H1 (cell line): ENCODE measurements at regions not wholly inside any gene's neighbourhood (a gene's known extent, or its start where the extent isn't known, plus 50 kb on each side); places are given as distances from the start of the nearest gene placed in this dataset.

ENCODE experiments used
- CTCF ChIA-PET: fragments of 300-600 bp; sonication (Branson Sonifier 250); formaldehyde crosslinking; loops from one replicate; lab custom pipeline; 2021; ENCODE audit not compliant: partially characterized antibody; lab: Charles Lee
- POLR2A ChIA-PET: fragments of 300-600 bp; sonication (Branson Sonifier 250); formaldehyde crosslinking; loops from one replicate; lab custom pipeline; 2021; ENCODE audit warnings: inconsistent platforms; ENCODE audit not compliant: partially characterized antibody; lab: Charles Lee
- DNase-seq, 2 experiments: peaks; one replicate each; pipeline versions ENCODE4 v3.0.0 to v3.0.0-alpha.2; 2010 to 2022; ENCODE audit warnings: low spot score in 2 of 2, low read depth in 1 of 2, mixed read lengths in 1 of 2
- FAIRE-seq: peaks from 2 replicates; lab custom pipeline; 2011; peaks lifted over from hg19 to GRCh38; lab: Jason Lieb, UNC
- H2AFZ ChIP-seq: 2 replicates; pipeline ENCODE4 v1.8.1; 2012; ENCODE audit warnings: low read length, inconsistent platforms
- H2AK5ac ChIP-seq: 2 replicates; pipeline ENCODE4 v1.6.1; 2013; ENCODE audit warnings: low read depth, low read length
- H2BK120ac ChIP-seq: replicated peaks from 2 replicates; pipeline ENCODE3; 2013; ENCODE audit warnings: low read depth, low read length, inconsistent platforms
- H2BK12ac ChIP-seq: 2 replicates; pipeline ENCODE4 v1.6.1; 2013; ENCODE audit warnings: low read depth, low read length
- H2BK15ac ChIP-seq: 2 replicates; pipeline ENCODE4 v1.6.1; 2013; ENCODE audit warnings: low read length
- H2BK20ac ChIP-seq: 2 replicates; pipeline ENCODE4 v1.6.1; 2013; ENCODE audit warnings: low read length
- H2BK5ac ChIP-seq: 2 replicates; pipeline ENCODE4 v1.6.1; 2013; ENCODE audit warnings: low read depth, low read length
- H3K14ac ChIP-seq: 2 replicates; pipeline ENCODE4 v1.6.1; 2013; ENCODE audit warnings: inconsistent platforms; ENCODE audit not compliant: insufficient read length
- H3K18ac ChIP-seq: 2 replicates; pipeline ENCODE4 v1.6.1; 2013; ENCODE audit warnings: low read length; ENCODE audit errors: extremely low read depth
- H3K23ac ChIP-seq: 2 replicates; pipeline ENCODE4 v1.6.1; 2013; ENCODE audit warnings: inconsistent platforms; ENCODE audit not compliant: insufficient read length
- H3K23me2 ChIP-seq: 2 replicates; pipeline ENCODE4 v1.6.1; 2013; ENCODE audit warnings: low read depth, low read length
- H3K27ac ChIP-seq: 2 replicates; pipeline ENCODE4 v1.6.1; 2011; ENCODE audit warnings: low read depth, low read length, inconsistent platforms
- H3K27me3 ChIP-seq, 4 experiments: replicated peaks in 1 of 4; 1 replicate in 1 of 4; 2 replicates in 3 of 4; pipeline versions ENCODE4 v1.6.1 to v1.8.1; 2011 to 2013; ENCODE audit warnings: low read length in 3 of 4, mild to moderate bottlenecking in 3 of 4, inconsistent platforms in 2 of 4, mixed read lengths in 2 of 4, moderate library complexity in 1 of 4; ENCODE audit not compliant: control insufficient read depth in 3 of 4, insufficient read depth in 3 of 4; ENCODE audit errors: extremely low read depth in 1 of 4
- H3K36me3 ChIP-seq, 4 experiments: 2 replicates each; pipeline versions ENCODE4 v1.6.1 to v1.8.1; 2011 to 2013; ENCODE audit warnings: mild to moderate bottlenecking in 4 of 4, low read length in 3 of 4, moderate library complexity in 2 of 4, control low read depth in 1 of 4, inconsistent platforms in 1 of 4; ENCODE audit not compliant: insufficient read depth in 4 of 4, control insufficient read depth in 2 of 4
- H3K4ac ChIP-seq: replicated peaks from 2 replicates; pipeline ENCODE3; 2013; ENCODE audit warnings: low read length, low read depth, mixed read lengths, inconsistent platforms; ENCODE audit not compliant: insufficient read length
- H3K4me1 ChIP-seq, 4 experiments: replicated peaks in 1 of 4; 1 replicate in 1 of 4; 2 replicates in 3 of 4; pipeline versions ENCODE4 v1.6.1 to v1.8.1; 2011 to 2013; ENCODE audit warnings: low read length in 3 of 4, inconsistent platforms in 2 of 4, mixed read lengths in 1 of 4; ENCODE audit not compliant: insufficient read depth in 4 of 4, control insufficient read depth in 3 of 4
- H3K4me2 ChIP-seq, 2 experiments: 2 replicates each; pipeline versions ENCODE4 v1.6.1 to v1.8.1; 2011 to 2013; ENCODE audit warnings: low read depth in 2 of 2, low read length in 2 of 2, control low read depth in 1 of 2, inconsistent platforms in 1 of 2, mild to moderate bottlenecking in 1 of 2; ENCODE audit not compliant: insufficient read depth in 1 of 2
- H3K4me3 ChIP-seq, 4 experiments: fragments of 200-600, 300-600 bp in 1 of 4; sonication (generic), shearing (Covaris generic), sonication (Bioruptor Twin) in 1 of 4; 2 replicates each; pipeline versions ENCODE4 v1.5.1 to v1.8.1; 2011 to 2016; ENCODE audit warnings: low read length in 4 of 4, low read depth in 3 of 4, control low read depth in 2 of 4, inconsistent platforms in 2 of 4, mild to moderate bottlenecking in 2 of 4, mixed read lengths in 1 of 4, moderate library complexity in 1 of 4; ENCODE audit not compliant: insufficient read depth in 2 of 4; ENCODE audit errors: extremely low read depth in 1 of 4
- H3K56ac ChIP-seq: replicated peaks from 2 replicates; pipeline ENCODE3; 2013; ENCODE audit warnings: low read depth, mild to moderate bottlenecking, mixed read lengths, low read length, inconsistent platforms; ENCODE audit not compliant: insufficient read length
- H3K79me1 ChIP-seq: 2 replicates; pipeline ENCODE4 v1.6.1; 2013; ENCODE audit warnings: low read depth, low read length, control low read depth
- H3K79me2 ChIP-seq, 2 experiments: 2 replicates each; pipeline versions ENCODE4 v1.6.1 to v1.8.1; 2012 to 2013; ENCODE audit warnings: low read length in 2 of 2, mild to moderate bottlenecking in 2 of 2, inconsistent platforms in 1 of 2; ENCODE audit not compliant: insufficient read depth in 2 of 2, control insufficient read depth in 1 of 2
- H3K9ac ChIP-seq, 4 experiments: replicated peaks in 1 of 4; 1 replicate in 1 of 4; 2 replicates in 3 of 4; pipeline versions ENCODE4 v1.6.1 to v1.8.1; 2011 to 2013; ENCODE audit warnings: low read depth in 3 of 4, low read length in 3 of 4, control low read depth in 2 of 4, mild to moderate bottlenecking in 2 of 4, moderate library complexity in 2 of 4, inconsistent platforms in 1 of 4; ENCODE audit errors: extremely low read depth in 1 of 4
- H3K9me3 ChIP-seq, 2 experiments: 2 replicates each; pipeline versions ENCODE4 v1.6.1 to v1.8.1; 2012 to 2013; ENCODE audit warnings: mild to moderate bottlenecking in 2 of 2, moderate library complexity in 2 of 2, control low read depth in 1 of 2, inconsistent platforms in 1 of 2, low read depth in 1 of 2, low read length in 1 of 2, mixed read lengths in 1 of 2; ENCODE audit not compliant: insufficient read depth in 2 of 2
- H4K20me1 ChIP-seq, 2 experiments: replicated peaks in 1 of 2; 2 replicates each; pipeline versions ENCODE3 to v1.8.1; 2011 to 2013; ENCODE audit warnings: inconsistent platforms in 2 of 2, low read length in 2 of 2, mild to moderate bottlenecking in 1 of 2; ENCODE audit not compliant: insufficient read depth in 2 of 2, control insufficient read depth in 1 of 2
- H4K5ac ChIP-seq: 2 replicates; pipeline ENCODE4 v1.6.1; 2013; ENCODE audit warnings: low read length, low read depth, mixed read lengths, inconsistent platforms; ENCODE audit not compliant: insufficient read length
- H4K8ac ChIP-seq: 2 replicates; pipeline ENCODE4 v1.8.0; 2013; ENCODE audit warnings: mild to moderate bottlenecking, moderate library complexity, low read length, inconsistent platforms; ENCODE audit not compliant: insufficient read depth; ENCODE audit errors: extremely low read depth
- H4K91ac ChIP-seq: replicated peaks from 2 replicates; pipeline ENCODE3; 2013; ENCODE audit warnings: low read length, mixed read lengths, inconsistent platforms; ENCODE audit not compliant: insufficient read length
- EGR1 ChIP-seq: IDR thresholded peaks from 2 replicates; pipeline ENCODE4 v1.6.1; 2011; ENCODE audit warnings: low read depth, low read length, borderline replicate concordance
- GABPA ChIP-seq: IDR thresholded peaks from 2 replicates; pipeline ENCODE4 v1.6.1; 2011; ENCODE audit warnings: mild to moderate bottlenecking, low read length, moderate library complexity, borderline replicate concordance; ENCODE audit not compliant: insufficient read depth
- POLR2AphosphoS5 ChIP-seq: IDR thresholded peaks from 2 replicates; pipeline ENCODE4 v1.6.1; 2011; ENCODE audit warnings: low read depth, low read length
- RNF2 ChIP-seq: fragments of 200-900, 300-1000 bp; sonication (generic); IDR thresholded peaks from 2 replicates; pipeline ENCODE4 v1.7.1; 2016; ENCODE audit warnings: borderline replicate concordance, low read depth, mild to moderate bottlenecking, antibody characterized with exemption, low read length; ENCODE audit not compliant: poor library complexity, severe bottlenecking; ENCODE audit errors: missing control alignments
- USF2 ChIP-seq: IDR thresholded peaks from 2 replicates; pipeline ENCODE4 v1.6.1; 2011; ENCODE audit warnings: low read length, improper control_type of control experiment
- YY1 ChIP-seq: IDR thresholded peaks from 2 replicates; pipeline ENCODE4 v1.6.1; 2011; ENCODE audit warnings: low read depth, mild to moderate bottlenecking, low read length

GRCh38 chr6:55643861-55644260, 64.9 kb upstream of the HMGCLL1 start:
- Histone ChIP-seq H4K20me1 (no peaks in the 10 kb centered on the region), H3K23me2 (no peaks in the 10 kb centered on the region), H3K79me2 (no peaks in the 10 kb centered on the region), H3K23ac (no peak overlapping the region), H3K4me1 (no peaks in the 10 kb centered on the region), H2AK5ac (no peak overlapping the region), H2BK120ac (no peak overlapping the region), H2BK20ac (no peak overlapping the region), H3K56ac (no peak overlapping the region), H3K9ac (no peak overlapping the region), H2BK15ac (no peak overlapping the region), H3K14ac (no peak overlapping the region), H2BK5ac (no peak overlapping the region), H2AFZ (no peak overlapping the region), H4K5ac (no peak overlapping the region), H4K8ac (no peak overlapping the region), H3K4ac (no peak overlapping the region), H3K18ac (no peak overlapping the region), H3K79me1 (no peaks in the 10 kb centered on the region), H3K4me2 (no peak overlapping the region), H3K36me3 (no peaks in the 10 kb centered on the region), H2BK12ac (no peak overlapping the region), H4K91ac (no peak overlapping the region), H3K4me3 (no peak overlapping the region), H3K9me3 (0 out of 4 replicates have a peak, but pooled peaks cover 0 to 2% of the 10 kb centered on the region in 2 experiments), H3K27me3 (no peaks in the 10 kb centered on the region), H3K27ac (no peak overlapping the region)
- DNase-seq (no peak), FAIRE-seq (no peak)
- CTCF ChIA-PET, result interaction anchor here (0.6 kb wide), 1 partner anchor 602 kb away, joined by 5 read pairs; no protein-coding TSS in a partner anchor
- POLR2A ChIA-PET, result no interaction called here
- no peak for TF ChIP-seq EGR1
- TF ChIP-seq GABPA, result no peak
- TF ChIP-seq POLR2AphosphoS5, result no peak
- TF ChIP-seq USF2, result no peak
- TF ChIP-seq RNF2, result no peak
- no peak for TF ChIP-seq YY1
